ENCODE measurements at regions not wholly inside any gene's neighbourhood (a gene's known extent, or its start where the extent isn't known, plus 50 kb on each side); places are given as distances from the start of the nearest gene placed in this dataset.

- no peak overlapping the region for H3K27ac ChIP-seq (ENCODE audit: low read length)
- H3K36me3 ChIP-seq (ENCODE audit: control insufficient read depth, low read depth, low read length), result no peaks in the 10 kb centered on the region
- no peaks in the 10 kb centered on the region for H3K9me3 ChIP-seq (ENCODE audit: control insufficient read depth, low read depth, low read length)
- no peaks in the 10 kb centered on the region for H3K4me1 ChIP-seq (ENCODE audit: control insufficient read depth, low read depth, low read length)
- no peak overlapping the region for H3K9ac ChIP-seq (ENCODE audit: low read length)
- no peaks in the 10 kb centered on the region for H3K27me3 ChIP-seq (ENCODE audit: control insufficient read depth, insufficient read depth, low read length)
- H3K4me3 ChIP-seq (ENCODE audit: low read length), result no peak overlapping the region
These were observed 87.5 kb upstream of the CTAGE1 start for GRCh38 chr18:22505141-22505591.

GRCh38 chr18:22507055-22507454 lies 89.3 kb upstream of the CTAGE1 start:
- Histone ChIP-seq H3K9me3 (ENCODE audit: control insufficient read depth, low read depth, low read length) (no peaks in the 10 kb centered on the region), H3K27me3 (ENCODE audit: control insufficient read depth, insufficient read depth, low read length) (no peaks in the 10 kb centered on the region), H3K4me1 (ENCODE audit: control insufficient read depth, low read depth, low read length) (no peaks in the 10 kb centered on the region), H3K27ac (ENCODE audit: low read length) (no peak overlapping the region), H3K36me3 (ENCODE audit: control insufficient read depth, low read depth, low read length) (no peaks in the 10 kb centered on the region), H3K4me3 (ENCODE audit: low read length) (no peak overlapping the region), H3K9ac (ENCODE audit: low read length) (no peak overlapping the region)

DNA sequence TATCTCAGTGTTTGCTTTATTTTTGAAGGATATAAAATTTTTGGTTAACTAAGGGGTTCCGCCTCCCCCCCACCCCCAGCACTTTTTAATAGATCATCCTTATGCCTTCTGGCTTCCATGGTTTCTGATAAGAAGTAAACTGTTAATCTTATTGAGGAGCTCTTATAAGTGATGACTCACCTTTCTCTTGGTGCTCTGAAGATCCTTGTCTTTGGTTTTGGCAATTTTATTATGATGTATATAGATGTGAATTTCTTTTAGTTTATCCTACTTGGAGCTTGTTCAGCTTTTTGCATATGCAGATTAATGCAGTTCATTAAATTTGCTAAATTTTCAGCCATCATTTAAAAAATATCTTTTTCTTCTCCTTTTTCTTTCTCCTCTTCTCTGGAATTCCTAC lies 91.7 kb upstream of the CTAGE1 start:
- H3K4me3 ChIP-seq (ENCODE audit: low read length), result no peak overlapping the region
- no peaks in the 10 kb centered on the region for H3K36me3 ChIP-seq (ENCODE audit: control insufficient read depth, low read depth, low read length)
- H3K4me1 ChIP-seq (ENCODE audit: control insufficient read depth, low read depth, low read length), result no peaks in the 10 kb centered on the region
- H3K27ac ChIP-seq (ENCODE audit: low read length), result no peak overlapping the region
- H3K27me3 ChIP-seq (ENCODE audit: control insufficient read depth, insufficient read depth, low read length), result no peaks in the 10 kb centered on the region
- H3K9ac ChIP-seq (ENCODE audit: low read length), result no peak overlapping the region
- no peaks in the 10 kb centered on the region for H3K9me3 ChIP-seq (ENCODE audit: control insufficient read depth, low read depth, low read length)

- no peak overlapping the region for H3K27ac ChIP-seq (ENCODE audit: low read length)
- H3K9ac ChIP-seq (ENCODE audit: low read length), result no peak overlapping the region
- no peaks in the 10 kb centered on the region for H3K36me3 ChIP-seq (ENCODE audit: control insufficient read depth, low read depth, low read length)
- no peaks in the 10 kb centered on the region for H3K27me3 ChIP-seq (ENCODE audit: control insufficient read depth, insufficient read depth, low read length)
- no peaks in the 10 kb centered on the region for H3K4me1 ChIP-seq (ENCODE audit: control insufficient read depth, low read depth, low read length)
- no peak overlapping the region for H3K4me3 ChIP-seq (ENCODE audit: low read length)
- no peaks in the 10 kb centered on the region for H3K9me3 ChIP-seq (ENCODE audit: control insufficient read depth, low read depth, low read length)
These were observed 93.0 kb upstream of the CTAGE1 start for GRCh38 chr18:22510697-22511096.

DNA sequence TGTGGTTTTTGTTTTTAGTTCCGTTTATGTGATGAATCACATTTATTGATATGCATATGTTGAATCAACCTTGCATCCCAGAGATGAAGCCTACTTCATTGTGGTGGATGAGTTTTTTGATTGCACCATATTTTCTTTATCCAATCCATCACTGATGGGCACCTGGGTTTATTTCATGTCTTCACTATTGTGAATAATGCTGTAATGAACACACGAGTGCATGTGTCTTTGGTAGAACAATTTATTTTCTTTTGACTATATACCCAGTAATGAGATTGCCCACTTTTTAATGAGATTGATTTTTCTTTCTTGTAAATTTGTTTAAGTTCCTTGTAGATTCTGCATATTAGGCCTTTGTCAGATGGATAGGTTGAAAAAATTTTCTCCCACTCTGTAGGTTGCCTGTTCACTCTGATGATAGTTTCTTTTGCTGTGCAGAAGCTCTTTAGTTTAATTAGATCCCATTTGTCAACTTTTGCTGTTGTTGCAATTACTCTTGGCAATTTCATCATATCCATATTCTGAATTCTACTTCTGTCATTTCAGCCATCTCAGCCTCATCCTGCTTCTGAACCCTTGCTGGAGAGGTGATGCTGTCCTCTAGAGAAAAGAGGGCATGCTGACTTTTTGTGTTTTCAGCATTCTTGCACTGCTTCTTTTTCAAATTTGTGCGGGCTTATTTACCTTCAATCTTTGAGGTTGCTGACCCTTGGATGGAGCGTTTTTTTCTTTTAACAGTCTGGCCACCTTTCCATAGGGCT lies 96.2 kb upstream of the CTAGE1 start:
- H3K9me3 ChIP-seq (ENCODE audit: control insufficient read depth, low read depth, low read length), result no peaks in the 10 kb centered on the region
- H3K4me1 ChIP-seq (ENCODE audit: control insufficient read depth, low read depth, low read length), result no peaks in the 10 kb centered on the region
- no peak overlapping the region for H3K9ac ChIP-seq (ENCODE audit: low read length)
- H3K4me3 ChIP-seq (ENCODE audit: low read length), result no peak overlapping the region
- no peaks in the 10 kb centered on the region for H3K36me3 ChIP-seq (ENCODE audit: control insufficient read depth, low read depth, low read length)
- no peak overlapping the region for H3K27ac ChIP-seq (ENCODE audit: low read length)
- no peaks in the 10 kb centered on the region for H3K27me3 ChIP-seq (ENCODE audit: control insufficient read depth, insufficient read depth, low read length)

- no peaks in the 10 kb centered on the region for H3K4me1 ChIP-seq (ENCODE audit: control insufficient read depth, low read depth, low read length)
- H3K9ac ChIP-seq (ENCODE audit: low read length), result no peak overlapping the region
- H3K9me3 ChIP-seq (ENCODE audit: control insufficient read depth, low read depth, low read length), result no peaks in the 10 kb centered on the region
- no peaks in the 10 kb centered on the region for H3K36me3 ChIP-seq (ENCODE audit: control insufficient read depth, low read depth, low read length)
- no peaks in the 10 kb centered on the region for H3K27me3 ChIP-seq (ENCODE audit: control insufficient read depth, insufficient read depth, low read length)
- H3K27ac ChIP-seq (ENCODE audit: low read length), result no peak overlapping the region
- no peak overlapping the region for H3K4me3 ChIP-seq (ENCODE audit: low read length)
These were observed 96.9 kb upstream of the CTAGE1 start for GRCh38 chr18:22514655-22515054.

DNA sequence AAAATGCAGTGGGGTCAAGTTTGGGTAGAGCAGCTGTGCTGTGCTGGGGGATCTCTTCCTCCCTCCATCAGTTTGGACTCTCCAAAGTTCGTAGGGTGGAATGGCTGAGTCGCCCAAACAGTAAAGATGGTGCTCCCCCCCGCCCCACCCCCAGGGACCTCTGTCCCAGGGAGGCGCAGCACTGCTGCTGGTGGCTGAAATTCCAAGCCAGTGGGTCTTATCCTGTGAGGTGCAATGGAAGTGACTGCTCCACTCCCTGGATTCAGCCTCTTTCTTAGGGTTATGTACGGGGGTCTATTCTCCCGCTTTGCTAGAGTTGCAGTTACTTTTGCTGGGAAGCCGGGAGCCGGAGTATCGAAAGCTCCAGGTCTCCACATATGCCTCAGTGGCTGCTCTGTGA lies 97.5 kb upstream of the CTAGE1 start:
- no peak overlapping the region for H3K4me3 ChIP-seq (ENCODE audit: low read length)
- no peak overlapping the region for H3K9ac ChIP-seq (ENCODE audit: low read length)
- no peaks in the 10 kb centered on the region for H3K36me3 ChIP-seq (ENCODE audit: control insufficient read depth, low read depth, low read length)
- H3K4me1 ChIP-seq (ENCODE audit: control insufficient read depth, low read depth, low read length), result no peaks in the 10 kb centered on the region
- H3K27me3 ChIP-seq (ENCODE audit: control insufficient read depth, insufficient read depth, low read length), result no peaks in the 10 kb centered on the region
- H3K27ac ChIP-seq (ENCODE audit: low read length), result no peak overlapping the region
- H3K9me3 ChIP-seq (ENCODE audit: control insufficient read depth, low read depth, low read length), result no peaks in the 10 kb centered on the region

GRCh38 chr18:22517356-22517755 lies 99.6 kb upstream of the CTAGE1 start:
- H3K27ac ChIP-seq (ENCODE audit: low read length), result no peak overlapping the region
- H3K4me1 ChIP-seq (ENCODE audit: control insufficient read depth, low read depth, low read length), result peaks cover 3% of the 10 kb centered on the region
- no peak overlapping the region for H3K4me3 ChIP-seq (ENCODE audit: low read length)
- H3K9ac ChIP-seq (ENCODE audit: low read length), result no peak overlapping the region
- H3K27me3 ChIP-seq (ENCODE audit: control insufficient read depth, insufficient read depth, low read length), result no peaks in the 10 kb centered on the region
- no peaks in the 10 kb centered on the region for H3K36me3 ChIP-seq (ENCODE audit: control insufficient read depth, low read depth, low read length)
- H3K9me3 ChIP-seq (ENCODE audit: control insufficient read depth, low read depth, low read length), result no peaks in the 10 kb centered on the region

DNA sequence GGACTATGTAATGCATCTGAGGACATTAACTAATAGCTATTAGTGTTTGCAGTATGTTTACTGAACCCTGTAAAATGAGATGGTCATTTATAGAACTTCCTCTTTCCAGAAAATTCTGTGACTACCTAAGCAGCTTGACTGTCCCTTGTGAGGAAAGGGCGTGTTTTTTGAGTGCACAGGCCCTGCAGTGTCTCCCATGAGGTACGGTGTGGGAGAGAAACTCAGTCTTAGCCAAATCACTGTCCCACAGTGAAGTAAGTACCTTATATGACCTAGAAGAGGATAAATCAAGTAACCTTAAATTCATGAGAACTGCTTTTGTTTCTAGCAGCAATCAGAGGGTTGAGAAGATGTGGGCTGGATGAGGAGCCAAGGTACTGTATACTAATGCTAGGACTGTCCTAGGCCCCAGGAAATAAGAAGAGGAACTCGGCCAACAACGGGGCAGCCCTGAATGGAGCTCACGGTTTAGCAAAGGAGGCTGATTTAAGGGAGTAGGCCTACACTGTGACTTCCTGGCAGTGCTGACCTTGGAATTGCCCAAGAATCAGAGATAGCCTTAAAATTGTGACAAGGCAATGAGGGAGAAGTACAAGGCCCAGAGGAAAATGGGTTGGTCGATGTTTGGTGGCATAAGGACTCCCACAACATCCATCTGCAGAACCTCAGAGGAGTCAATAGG lies 103.5 kb upstream of the CTAGE1 start:
- H3K27me3 ChIP-seq (ENCODE audit: control insufficient read depth, insufficient read depth, low read length), result no peaks in the 10 kb centered on the region
- H3K4me1 ChIP-seq (ENCODE audit: control insufficient read depth, low read depth, low read length), result peaks cover 3% of the 10 kb centered on the region
- H3K27ac ChIP-seq (ENCODE audit: low read length), result no peak overlapping the region
- no peak overlapping the region for H3K9ac ChIP-seq (ENCODE audit: low read length)
- H3K9me3 ChIP-seq (ENCODE audit: control insufficient read depth, low read depth, low read length), result no peaks in the 10 kb centered on the region
- H3K36me3 ChIP-seq (ENCODE audit: control insufficient read depth, low read depth, low read length), result no peaks in the 10 kb centered on the region
- no peak overlapping the region for H3K4me3 ChIP-seq (ENCODE audit: low read length)

GRCh38 chr18:22523481-22523880 lies 105.8 kb upstream of the CTAGE1 start:
- no peaks in the 10 kb centered on the region for H3K36me3 ChIP-seq (ENCODE audit: control insufficient read depth, low read depth, low read length)
- H3K4me1 ChIP-seq (ENCODE audit: control insufficient read depth, low read depth, low read length), result peaks cover 3% of the 10 kb centered on the region
- no peaks in the 10 kb centered on the region for H3K9me3 ChIP-seq (ENCODE audit: control insufficient read depth, low read depth, low read length)
- H3K4me3 ChIP-seq (ENCODE audit: low read length), result no peak overlapping the region
- no peaks in the 10 kb centered on the region for H3K27me3 ChIP-seq (ENCODE audit: control insufficient read depth, insufficient read depth, low read length)
- H3K9ac ChIP-seq (ENCODE audit: low read length), result no peak overlapping the region
- no peak overlapping the region for H3K27ac ChIP-seq (ENCODE audit: low read length)

GRCh38 chr18:22524783-22525182 lies 107.1 kb upstream of the CTAGE1 start:
- H3K9me3 ChIP-seq (ENCODE audit: control insufficient read depth, low read depth, low read length), result no peaks in the 10 kb centered on the region
- peaks cover 3% of the 10 kb centered on the region for H3K4me1 ChIP-seq (ENCODE audit: control insufficient read depth, low read depth, low read length)
- no peak overlapping the region for H3K4me3 ChIP-seq (ENCODE audit: low read length)

DNA sequence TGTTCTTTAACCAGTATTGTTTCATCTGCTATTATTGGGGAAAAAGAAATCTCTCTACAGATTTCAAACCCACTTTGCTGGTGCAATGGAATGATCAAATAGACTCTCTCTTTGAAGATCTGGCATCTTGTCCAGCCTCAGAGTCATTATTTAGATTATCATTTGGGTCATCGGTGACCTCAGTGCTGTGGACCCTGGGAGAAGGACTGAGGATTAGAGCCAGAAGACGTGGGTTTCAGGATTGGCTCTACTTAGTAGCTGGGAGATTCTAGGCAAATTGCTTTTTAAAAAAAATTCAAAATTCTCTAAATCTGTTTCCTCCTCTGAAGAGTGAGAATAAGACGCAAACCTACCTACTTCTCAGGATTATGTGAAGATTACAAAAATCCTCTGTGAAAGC lies 107.6 kb upstream of the CTAGE1 start:
- Histone ChIP-seq H3K9ac (ENCODE audit: low read length) (no peak overlapping the region), H3K27ac (ENCODE audit: low read length) (no peak overlapping the region), H3K4me1 (ENCODE audit: control insufficient read depth, low read depth, low read length) (peaks cover 3% of the 10 kb centered on the region), H3K4me3 (ENCODE audit: low read length) (no peak overlapping the region), H3K36me3 (ENCODE audit: control insufficient read depth, low read depth, low read length) (no peaks in the 10 kb centered on the region), H3K27me3 (ENCODE audit: control insufficient read depth, insufficient read depth, low read length) (no peaks in the 10 kb centered on the region), H3K9me3 (ENCODE audit: control insufficient read depth, low read depth, low read length) (no peaks in the 10 kb centered on the region)

More at GRCh38 chr18:22524783-22525182, 107.1 kb upstream of the CTAGE1 start:
- no peaks in the 10 kb centered on the region for H3K36me3 ChIP-seq (ENCODE audit: control insufficient read depth, low read depth, low read length)
- H3K27ac ChIP-seq (ENCODE audit: low read length), result no peak overlapping the region
- H3K27me3 ChIP-seq (ENCODE audit: control insufficient read depth, insufficient read depth, low read length), result no peaks in the 10 kb centered on the region
- no peak overlapping the region for H3K9ac ChIP-seq (ENCODE audit: low read length)
